ENCODE measurements at regions not wholly inside any gene's neighbourhood (a gene's known extent, or its start where the extent isn't known, plus 50 kb on each side); places are given as distances from the start of the nearest gene placed in this dataset.
A peak's percentile ranks its signal among the peaks of the same experiment; 100 is the strongest.

- 0 out of 2 replicates have a peak overlapping the region, but pooled peaks have one; percentile 14 for H3K4me2 ChIP-seq (ENCODE audit: low read depth, low read length)
- TF ChIP-seq REL (CRISPR knock-in tag; conservative IDR thresholded peaks at IDR 0.05) (no peak), PRDM10 (CRISPR knock-in tag; IDR thresholded peaks at IDR 0.05; ENCODE audit: low read depth) (no peak), MATR3 (CRISPR knock-in tag; IDR thresholded peaks at IDR 0.05) (no peak), ZNF562 (CRISPR knock-in tag; IDR thresholded peaks at IDR 0.05; ENCODE audit: borderline replicate concordance) (no peak), ZNF790 (CRISPR knock-in tag; IDR thresholded peaks at IDR 0.05; ENCODE audit: borderline replicate concordance) (no peak), NFAT5 (CRISPR knock-in tag; IDR thresholded peaks at IDR 0.05) (no peak), PAX8 (CRISPR knock-in tag; IDR thresholded peaks at IDR 0.05; ENCODE audit: borderline replicate concordance) (no peak), SMYD3 (CRISPR knock-in tag; IDR thresholded peaks at IDR 0.05) (no peak)
- TF ChIP-seq, protein P1, sequence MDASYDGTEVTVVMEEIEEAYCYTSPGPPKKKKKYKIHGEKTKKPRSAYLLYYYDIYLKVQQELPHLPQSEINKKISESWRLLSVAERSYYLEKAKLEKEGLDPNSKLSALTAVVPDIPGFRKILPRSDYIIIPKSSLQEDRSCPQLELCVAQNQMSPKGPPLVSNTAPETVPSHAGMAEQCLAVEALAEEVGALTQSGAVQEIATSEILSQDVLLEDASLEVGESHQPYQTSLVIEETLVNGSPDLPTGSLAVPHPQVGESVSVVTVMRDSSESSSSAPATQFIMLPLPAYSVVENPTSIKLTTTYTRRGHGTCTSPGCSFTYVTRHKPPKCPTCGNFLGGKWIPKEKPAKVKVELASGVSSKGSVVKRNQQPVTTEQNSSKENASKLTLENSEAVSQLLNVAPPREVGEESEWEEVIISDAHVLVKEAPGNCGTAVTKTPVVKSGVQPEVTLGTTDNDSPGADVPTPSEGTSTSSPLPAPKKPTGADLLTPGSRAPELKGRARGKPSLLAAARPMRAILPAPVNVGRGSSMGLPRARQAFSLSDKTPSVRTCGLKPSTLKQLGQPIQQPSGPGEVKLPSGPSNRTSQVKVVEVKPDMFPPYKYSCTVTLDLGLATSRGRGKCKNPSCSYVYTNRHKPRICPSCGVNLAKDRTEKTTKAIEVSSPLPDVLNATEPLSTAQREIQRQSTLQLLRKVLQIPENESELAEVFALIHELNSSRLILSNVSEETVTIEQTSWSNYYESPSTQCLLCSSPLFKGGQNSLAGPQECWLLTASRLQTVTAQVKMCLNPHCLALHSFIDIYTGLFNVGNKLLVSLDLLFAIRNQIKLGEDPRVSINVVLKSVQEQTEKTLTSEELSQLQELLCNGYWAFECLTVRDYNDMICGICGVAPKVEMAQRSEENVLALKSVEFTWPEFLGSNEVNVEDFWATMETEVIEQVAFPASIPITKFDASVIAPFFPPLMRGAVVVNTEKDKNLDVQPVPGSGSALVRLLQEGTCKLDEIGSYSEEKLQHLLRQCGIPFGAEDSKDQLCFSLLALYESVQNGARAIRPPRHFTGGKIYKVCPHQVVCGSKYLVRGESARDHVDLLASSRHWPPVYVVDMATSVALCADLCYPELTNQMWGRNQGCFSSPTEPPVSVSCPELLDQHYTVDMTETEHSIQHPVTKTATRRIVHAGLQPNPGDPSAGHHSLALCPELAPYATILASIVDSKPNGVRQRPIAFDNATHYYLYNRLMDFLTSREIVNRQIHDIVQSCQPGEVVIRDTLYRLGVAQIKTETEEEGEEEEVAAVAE (CRISPR knock-in tag; IDR thresholded peaks at IDR 0.05; ENCODE audit: borderline replicate concordance): no peak
- TF ChIP-seq, protein P2, sequence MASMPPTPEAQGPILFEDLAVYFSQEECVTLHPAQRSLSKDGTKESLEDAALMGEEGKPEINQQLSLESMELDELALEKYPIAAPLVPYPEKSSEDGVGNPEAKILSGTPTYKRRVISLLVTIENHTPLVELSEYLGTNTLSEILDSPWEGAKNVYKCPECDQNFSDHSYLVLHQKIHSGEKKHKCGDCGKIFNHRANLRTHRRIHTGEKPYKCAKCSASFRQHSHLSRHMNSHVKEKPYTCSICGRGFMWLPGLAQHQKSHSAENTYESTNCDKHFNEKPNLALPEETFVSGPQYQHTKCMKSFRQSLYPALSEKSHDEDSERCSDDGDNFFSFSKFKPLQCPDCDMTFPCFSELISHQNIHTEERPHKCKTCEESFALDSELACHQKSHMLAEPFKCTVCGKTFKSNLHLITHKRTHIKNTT (CRISPR knock-in tag; IDR thresholded peaks at IDR 0.05): no peak
Observed at GRCh38 chr1:182308826-182309225, 82.8 kb downstream of the GLUL start.

More at GRCh38 chr1:182308826-182309225, 82.8 kb downstream of the GLUL start:
- ATAC-seq (no peak), DNase-seq (ENCODE audit: low spot score) (no peak), FAIRE-seq (no peak)
- BruUV-seq (replicated peaks): no TSS peak
- ChIA-PET POLR2A (interaction anchor here (0.7 to 1.7 kb wide), 3 partner anchors 17 to 295 kb away, joined by 3 to 8 read pairs (median 4); partner anchors contain the start of gene GLUL), CTCF (ENCODE audit: low intra/inter-chr PET ratio, low total read pairs) (no interaction called here)
- H3K4me3 ChIP-seq (replicated peaks in 1 of 3; ENCODE audit: insufficient read depth in 1 of 3, low read depth in 2 of 3, low read length in 3 of 3): no peak overlapping the region
- intact Hi-C loops (cut with micrococcal nuclease; ENCODE audit: unreplicated experiment): loop anchor here (10.0 kb wide), 1 partner anchor 224 kb away; no protein-coding TSS in a partner anchor
- H3K4me1 ChIP-seq (ENCODE audit: insufficient read depth, low read length): peaks cover 41% of the 10 kb centered on the region
- H4K20me1 ChIP-seq (ENCODE audit: insufficient read depth, low read length): no peaks in the 10 kb centered on the region
- H2AFZ ChIP-seq (ENCODE audit: low read length): no peak overlapping the region
- H3K79me2 ChIP-seq (ENCODE audit: insufficient read depth, low read length): no peaks in the 10 kb centered on the region
- no peak overlapping the region for H3K9ac ChIP-seq (ENCODE audit: insufficient read depth, low read depth, low read length)
- H3K27ac ChIP-seq (ENCODE audit: extremely low read length, insufficient read depth, low read length): peak overlapping the region; percentile 62
- no peaks in the 10 kb centered on the region for H3K9me3 ChIP-seq (ENCODE audit: low read length)
- in situ Hi-C loops (cut with HindIII; ENCODE audit: extremely low pct_ligation_motif_present, low pct_unique_long_range_greater_than_20kb): no loop called here
- H3K36me3 ChIP-seq (replicated peaks in 1 of 2; ENCODE audit: control insufficient read depth in 1 of 2, insufficient read depth in 2 of 2, low read length in 2 of 2): no peaks in the 10 kb centered on the region
- H3K27me3 ChIP-seq (ENCODE audit: control insufficient read depth in 1 of 2, insufficient read depth in 2 of 2, low read length in 2 of 2): no peaks in the 10 kb centered on the region
